ENCODE measurements at regions not wholly inside any gene's neighbourhood (a gene's known extent, or its start where the extent isn't known, plus 50 kb on each side); places are given as distances from the start of the nearest gene placed in this dataset.

GRCh38 chr18:33814546-33814945 is 236.5 kb downstream of the ASXL3 start:
- no peak overlapping the region for H3K4me3 ChIP-seq
- no peak overlapping the region for H3K27ac ChIP-seq
- no peak for DNase-seq
- H3K4me1 ChIP-seq: no peaks in the 10 kb centered on the region
- no peaks in the 10 kb centered on the region for H3K9me3 ChIP-seq
- no peak for ATAC-seq
- H3K36me3 ChIP-seq: no peaks in the 10 kb centered on the region
- intact Hi-C loops (cut with DNase I): no loop called here
- H3K27me3 ChIP-seq: no peaks in the 10 kb centered on the region
- no peak for TF ChIP-seq CTCF (IDR thresholded peaks at IDR 0.05)

GRCh38 chr18:33812186-33812585 is 234.2 kb downstream of the ASXL3 start:
- Histone ChIP-seq H3K27ac (no peak overlapping the region), H3K36me3 (no peaks in the 10 kb centered on the region), H3K9me3 (no peaks in the 10 kb centered on the region), H3K27me3 (no peaks in the 10 kb centered on the region), H3K4me1 (no peaks in the 10 kb centered on the region), H3K4me3 (no peak overlapping the region)
- TF ChIP-seq CTCF (IDR thresholded peaks at IDR 0.05): no peak
- no peak for DNase-seq
- no peak for ATAC-seq
- intact Hi-C loops (cut with DNase I): no loop called here

GRCh38 chr18:33805592-33805991 is 227.6 kb downstream of the ASXL3 start:
- Histone ChIP-seq H3K4me3 (no peak overlapping the region), H3K9me3 (no peaks in the 10 kb centered on the region), H3K4me1 (no peaks in the 10 kb centered on the region), H3K27ac (no peak overlapping the region), H3K36me3 (no peaks in the 10 kb centered on the region), H3K27me3 (no peaks in the 10 kb centered on the region)
- ATAC-seq: no peak
- no peak for DNase-seq
- TF ChIP-seq CTCF (IDR thresholded peaks at IDR 0.05): no peak
- intact Hi-C loops (cut with DNase I): no loop called here

GRCh38 chr18:33804258-33804657 is 226.2 kb downstream of the ASXL3 start:
- Histone ChIP-seq H3K9me3 (no peaks in the 10 kb centered on the region), H3K27ac (no peak overlapping the region), H3K4me1 (no peaks in the 10 kb centered on the region), H3K36me3 (no peaks in the 10 kb centered on the region), H3K27me3 (no peaks in the 10 kb centered on the region), H3K4me3 (no peak overlapping the region)
- no peak for ATAC-seq
- DNase-seq: no peak
- no peak for TF ChIP-seq CTCF (IDR thresholded peaks at IDR 0.05)
- intact Hi-C loops (cut with DNase I): no loop called here

- DNase-seq (no peak), ATAC-seq (no peak)
- intact Hi-C loops (cut with DNase I): no loop called here
- H3K27me3 ChIP-seq: no peaks in the 10 kb centered on the region
- no peaks in the 10 kb centered on the region for H3K36me3 ChIP-seq
- H3K9me3 ChIP-seq: no peaks in the 10 kb centered on the region
- H3K4me1 ChIP-seq: no peaks in the 10 kb centered on the region
- no peak overlapping the region for H3K27ac ChIP-seq
- TF ChIP-seq CTCF (IDR thresholded peaks at IDR 0.05): no peak
- no peak overlapping the region for H3K4me3 ChIP-seq
These were observed 225.6 kb downstream of the ASXL3 start for GRCh38 chr18:33803636-33804035.

- DNase-seq (no peak), ATAC-seq (peak; percentile 70)
- no peak overlapping the region for H3K4me3 ChIP-seq
These were observed 224.9 kb downstream of the ASXL3 start for GRCh38 chr18:33802955-33803354.

More at GRCh38 chr18:33802955-33803354, 224.9 kb downstream of the ASXL3 start:
- H3K4me1 ChIP-seq: no peaks in the 10 kb centered on the region
- no peaks in the 10 kb centered on the region for H3K36me3 ChIP-seq
- H3K27ac ChIP-seq: no peak overlapping the region
- intact Hi-C loops (cut with DNase I): no loop called here
- H3K27me3 ChIP-seq: no peaks in the 10 kb centered on the region
- no peak for TF ChIP-seq CTCF (IDR thresholded peaks at IDR 0.05)
- H3K9me3 ChIP-seq: no peaks in the 10 kb centered on the region
